ENCODE measurements at regions not wholly inside any gene's neighbourhood (a gene's known extent, or its start where the extent isn't known, plus 50 kb on each side); places are given as distances from the start of the nearest gene placed in this dataset.

DNA sequence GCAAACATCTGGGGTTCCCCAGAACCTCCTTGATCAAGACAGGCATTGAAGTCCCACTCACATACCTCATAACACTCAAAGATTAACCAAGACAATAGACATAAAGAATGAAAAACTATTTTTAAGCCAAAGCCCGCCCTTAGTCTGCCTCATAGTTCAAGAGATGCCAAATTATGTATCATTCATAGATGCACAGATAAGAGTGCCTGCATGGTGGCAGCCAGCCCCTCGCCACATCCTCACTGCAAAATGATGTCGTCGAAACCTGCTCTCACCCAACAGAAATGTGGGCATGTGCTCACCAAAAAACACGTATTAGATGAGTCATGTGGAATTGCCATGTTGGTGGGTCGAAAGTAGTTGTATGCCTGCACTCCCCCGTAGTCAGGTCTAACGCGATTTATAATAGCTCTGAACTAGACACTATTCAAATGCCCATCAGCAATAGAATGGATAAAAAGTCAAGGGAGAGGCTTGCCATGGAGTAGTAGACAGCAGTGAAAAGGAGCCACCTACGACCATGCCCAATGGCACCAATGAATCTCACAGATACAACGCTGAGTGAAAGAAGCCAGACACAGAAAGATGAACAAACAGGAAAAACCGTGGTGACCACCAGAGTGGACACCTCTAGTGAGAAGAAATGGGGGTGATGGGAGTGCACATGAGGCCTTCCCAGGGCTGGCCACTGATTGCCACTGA, 64.8 kb downstream of the C16orf95 start:
- Histone ChIP-seq H3K9me3 (ENCODE audit: control insufficient read depth, insufficient read depth, low read length) (no peaks in the 10 kb centered on the region), H3K36me3 (ENCODE audit: control insufficient read depth, insufficient read depth, low read length) (peaks cover 3% of the 10 kb centered on the region), H3K4me1 (ENCODE audit: control insufficient read depth, insufficient read depth, low read length) (no peaks in the 10 kb centered on the region), H3K27me3 (ENCODE audit: control insufficient read depth, insufficient read depth, low read length) (no peaks in the 10 kb centered on the region), H3K27ac (ENCODE audit: low read depth, low read length) (no peak overlapping the region), H3K4me3 (ENCODE audit: low read depth, low read length) (no peak overlapping the region)
- DNase-seq (ENCODE audit: low read depth in 4 of 6, low spot score in 6 of 6) = no peak
- 95% methylated on average over 7 of the region's 12 CpGs for WGBS (ENCODE audit: insufficient coverage)

Small RNA genes lying in the stretch of these regions (small RNA-seq; reads per million reads assigned to genes)
- gene AC093519.1 (ENCODE audit: low replicate concordance) = 0.18 reads per million
